WTC11 (cell line): ENCODE measurements at regions not wholly inside any gene's neighbourhood (a gene's known extent, or its start where the extent isn't known, plus 50 kb on each side); places are given as distances from the start of the nearest gene placed in this dataset.

Source experiments
- ATAC-seq: fragments of 200-7000 bp; cut with Tn5 transposase; 2 replicates; pipeline ENCODE4 v1.10.0; 2021; ENCODE audit warnings: mild to moderate bottlenecking, moderate library complexity
- CTCF ChIA-PET: fragments of 300-600 bp; sonication (Branson Sonifier 250); formaldehyde crosslinking; loops from one replicate; lab custom pipeline; 2021; ENCODE audit warnings: antibody characterized with exemption; lab: Charles Lee
- POLR2A ChIA-PET: fragments of 350-600 bp; sonication (Branson Sonifier 250); formaldehyde crosslinking; loops from one replicate; lab custom pipeline; 2021; ENCODE audit warnings: antibody characterized with exemption; lab: Charles Lee
- DNase-seq: peaks from one replicate; pipeline ENCODE4 v3.0.0; 2021; ENCODE audit warnings: low spot score
- H3K27ac Mint-ChIP-seq: 2 replicates; pipeline ENCODE4 v1.8.0; 2021; ENCODE audit warnings: mixed read lengths
- H3K27me3 Mint-ChIP-seq: 2 replicates; pipeline ENCODE4 v1.8.0; 2021; ENCODE audit warnings: low read depth, mild to moderate bottlenecking, moderate library complexity, mixed read lengths
- H3K36me3 Mint-ChIP-seq: 2 replicates; pipeline ENCODE4 v1.8.0; 2021; ENCODE audit warnings: mixed read lengths
- H3K4me1 Mint-ChIP-seq: 2 replicates; pipeline ENCODE4 v1.8.0; 2022; ENCODE audit warnings: mixed read lengths
- H3K4me3 Mint-ChIP-seq: 2 replicates; pipeline ENCODE4 v1.8.0; 2021; ENCODE audit warnings: mild to moderate bottlenecking, moderate library complexity, mixed read lengths
- H3K9me3 Mint-ChIP-seq: 2 replicates; pipeline ENCODE4 v1.8.0; 2021; ENCODE audit warnings: mixed read lengths
- ARID4B ChIP-seq: sonication (generic); formaldehyde crosslinking; IDR thresholded peaks from 2 replicates; pipeline ENCODE4 v1.8.0; 2023; ENCODE audit warnings: missing genetic modification reagents, mild to moderate bottlenecking, borderline replicate concordance
- CREB1 ChIP-seq: sonication (generic); formaldehyde crosslinking; IDR thresholded peaks from 2 replicates; pipeline ENCODE4 v1.8.0; 2023; ENCODE audit warnings: mild to moderate bottlenecking, missing genetic modification reagents
- GABPB1 ChIP-seq: sonication (generic); formaldehyde crosslinking; IDR thresholded peaks from 2 replicates; pipeline ENCODE4 v1.8.1; 2023; ENCODE audit warnings: mild to moderate bottlenecking, missing genetic modification reagents
- MLX ChIP-seq: sonication (generic); formaldehyde crosslinking; IDR thresholded peaks from 2 replicates; pipeline ENCODE4 v1.8.1; 2023; ENCODE audit warnings: mild to moderate bottlenecking, missing genetic modification reagents, moderate library complexity
- MXD4 ChIP-seq: fragments of 250-450 bp; sonication (Bioruptor Pico); IDR thresholded peaks from 2 replicates; pipeline ENCODE4 v1.8.0; 2021; ENCODE audit warnings: mild to moderate bottlenecking, moderate library complexity, borderline replicate concordance
- MYBL2 ChIP-seq: sonication (generic); formaldehyde crosslinking; IDR thresholded peaks from 2 replicates; pipeline ENCODE4 v1.8.1; 2023; ENCODE audit warnings: mild to moderate bottlenecking, moderate library complexity, missing genetic modification reagents
- NFYB ChIP-seq: sonication (generic); formaldehyde crosslinking; conservative IDR thresholded peaks from 2 replicates; pipeline ENCODE4 v1.8.0; 2022; ENCODE audit warnings: low read depth, missing genetic modification reagents
- NR2C2 ChIP-seq: sonication (generic); formaldehyde crosslinking; IDR thresholded peaks from 2 replicates; pipeline ENCODE4 v1.8.0; 2022; ENCODE audit warnings: mild to moderate bottlenecking, missing genetic modification reagents
- SMAD3 ChIP-seq: sonication (generic); formaldehyde crosslinking; IDR thresholded peaks from 2 replicates; pipeline ENCODE4 v1.8.0; 2022; ENCODE audit warnings: missing genetic modification reagents, mild to moderate bottlenecking, borderline replicate concordance
- SOX15 ChIP-seq: fragments of 250-450 bp; sonication (Bioruptor Pico); IDR thresholded peaks from 2 replicates; pipeline ENCODE4 v1.9.0; 2021; ENCODE audit warnings: mild to moderate bottlenecking
- SP1 ChIP-seq: sonication (generic); formaldehyde crosslinking; conservative IDR thresholded peaks from 2 replicates; pipeline ENCODE4 v1.8.1; 2022; ENCODE audit warnings: missing genetic modification reagents
- ZBTB21 ChIP-seq: sonication (generic); formaldehyde crosslinking; IDR thresholded peaks from 2 replicates; pipeline ENCODE4 v1.8.1; 2023; ENCODE audit warnings: mild to moderate bottlenecking, missing genetic modification reagents, borderline replicate concordance
- ZBTB43 ChIP-seq: sonication (generic); formaldehyde crosslinking; IDR thresholded peaks from 2 replicates; pipeline ENCODE4 v1.8.1; 2023; ENCODE audit warnings: mild to moderate bottlenecking, missing genetic modification reagents
- ZNF219 ChIP-seq: sonication (generic); formaldehyde crosslinking; IDR thresholded peaks from 2 replicates; pipeline ENCODE4 v1.8.0; 2023; ENCODE audit warnings: missing genetic modification reagents, mild to moderate bottlenecking, borderline replicate concordance
- ZNF317 ChIP-seq: sonication (generic); formaldehyde crosslinking; IDR thresholded peaks from 2 replicates; pipeline ENCODE4 v1.8.1; 2023; ENCODE audit warnings: low read depth, mild to moderate bottlenecking, moderate library complexity, missing genetic modification reagents, borderline replicate concordance
- ZNF532 ChIP-seq: fragments of 250-450 bp; sonication (Bioruptor Pico); IDR thresholded peaks from 2 replicates; pipeline ENCODE4 v1.9.0; 2021; ENCODE audit warnings: mild to moderate bottlenecking, borderline replicate concordance
- TF ChIP-seq, protein P1 (sequence below): fragments of 250-450 bp; sonication (Bioruptor Pico); IDR thresholded peaks from 2 replicates; pipeline ENCODE4 v1.8.0; 2021; ENCODE audit warnings: mild to moderate bottlenecking
- TF ChIP-seq, protein P2 (sequence below): fragments of 250-450 bp; sonication (Bioruptor Pico); IDR thresholded peaks from 2 replicates; pipeline ENCODE4 v1.9.0; 2021; ENCODE audit warnings: mild to moderate bottlenecking

DNA sequence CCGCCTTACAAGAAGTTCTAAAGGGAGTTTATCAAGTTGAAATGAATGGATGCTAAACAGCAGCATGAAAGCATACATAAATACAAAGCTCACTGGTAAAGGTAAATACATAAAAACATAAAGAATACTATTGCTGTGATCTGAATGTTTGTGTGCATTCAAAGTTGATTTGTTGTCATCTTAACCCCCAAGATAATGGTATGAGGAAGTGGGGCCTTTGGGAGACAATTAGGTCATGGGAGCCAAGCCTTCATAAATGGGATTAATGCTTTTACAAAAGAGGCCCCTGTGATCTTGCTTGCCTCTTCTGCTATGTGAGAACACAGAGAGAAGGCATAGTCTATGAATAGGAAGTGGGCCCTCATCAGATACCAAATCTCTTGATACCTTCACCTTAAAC, 209.0 kb upstream of the SAMSN1 start:
- CTCF ChIA-PET: interaction anchor here (1.9 kb wide), 1 partner anchor 18 kb away, joined by 4 read pairs; no protein-coding TSS in a partner anchor

More for the DNA sequence above, 209.0 kb upstream of the SAMSN1 start:
- H3K36me3 Mint-ChIP-seq: no peaks in the 10 kb centered on the region
- H3K4me3 Mint-ChIP-seq: no peak overlapping the region
- peaks cover 26% of the 10 kb centered on the region for H3K9me3 Mint-ChIP-seq
- H3K4me1 Mint-ChIP-seq: no peaks in the 10 kb centered on the region
- no peaks in the 10 kb centered on the region for H3K27me3 Mint-ChIP-seq
- ATAC-seq (no peak), DNase-seq (no peak)
- no peak for TF ChIP-seq ARID4B (CRISPR knock-in tag)
- TF ChIP-seq CREB1 (CRISPR knock-in tag): no peak
- TF ChIP-seq MLX: no peak
- no peak for TF ChIP-seq ZBTB21 (CRISPR knock-in tag)
- no peak for TF ChIP-seq ZNF219 (CRISPR knock-in tag)
- no peak for TF ChIP-seq SMAD3 (CRISPR knock-in tag)
- no peak for TF ChIP-seq MYBL2
- TF ChIP-seq, protein P1, sequence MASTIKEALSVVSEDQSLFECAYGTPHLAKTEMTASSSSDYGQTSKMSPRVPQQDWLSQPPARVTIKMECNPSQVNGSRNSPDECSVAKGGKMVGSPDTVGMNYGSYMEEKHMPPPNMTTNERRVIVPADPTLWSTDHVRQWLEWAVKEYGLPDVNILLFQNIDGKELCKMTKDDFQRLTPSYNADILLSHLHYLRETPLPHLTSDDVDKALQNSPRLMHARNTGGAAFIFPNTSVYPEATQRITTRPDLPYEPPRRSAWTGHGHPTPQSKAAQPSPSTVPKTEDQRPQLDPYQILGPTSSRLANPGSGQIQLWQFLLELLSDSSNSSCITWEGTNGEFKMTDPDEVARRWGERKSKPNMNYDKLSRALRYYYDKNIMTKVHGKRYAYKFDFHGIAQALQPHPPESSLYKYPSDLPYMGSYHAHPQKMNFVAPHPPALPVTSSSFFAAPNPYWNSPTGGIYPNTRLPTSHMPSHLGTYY (CRISPR knock-in tag): no peak
- no peak for TF ChIP-seq NFYB (CRISPR knock-in tag)
- TF ChIP-seq, protein P2, sequence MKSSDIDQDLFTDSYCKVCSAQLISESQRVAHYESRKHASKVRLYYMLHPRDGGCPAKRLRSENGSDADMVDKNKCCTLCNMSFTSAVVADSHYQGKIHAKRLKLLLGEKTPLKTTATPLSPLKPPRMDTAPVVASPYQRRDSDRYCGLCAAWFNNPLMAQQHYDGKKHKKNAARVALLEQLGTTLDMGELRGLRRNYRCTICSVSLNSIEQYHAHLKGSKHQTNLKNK (CRISPR knock-in tag): no peak
- TF ChIP-seq GABPB1 (CRISPR knock-in tag): no peak
- no peak for TF ChIP-seq MXD4
- no peak for TF ChIP-seq SOX15 (CRISPR knock-in tag)
- no peak for TF ChIP-seq ZNF317 (CRISPR knock-in tag)
- no peak for TF ChIP-seq ZBTB43 (CRISPR knock-in tag)
- no peak for TF ChIP-seq SP1 (CRISPR knock-in tag)
- TF ChIP-seq NR2C2 (CRISPR knock-in tag): no peak
- no peak for TF ChIP-seq ZNF532 (CRISPR knock-in tag)
- no peak overlapping the region for H3K27ac Mint-ChIP-seq
- POLR2A ChIA-PET: no interaction called here
